ENCODE measurements at regions not wholly inside any gene's neighbourhood (a gene's known extent, or its start where the extent isn't known, plus 50 kb on each side); places are given as distances from the start of the nearest gene placed in this dataset.

- no peaks in the 10 kb centered on the region for H3K4me1 ChIP-seq (ENCODE audit: control extremely low read depth in 1 of 4, control insufficient read depth in 4 of 4, insufficient read depth in 4 of 4, low read length in 3 of 4)
- H3K9me3 ChIP-seq (ENCODE audit: control extremely low read depth in 1 of 5, control insufficient read depth in 4 of 5, insufficient read depth in 2 of 5, low read depth in 1 of 5, low read length in 4 of 5), result no peaks in the 10 kb centered on the region
- POLR2A ChIA-PET, result no interaction called here
- no peak overlapping the region for H3K4me3 ChIP-seq (ENCODE audit: control insufficient read depth in 1 of 7, extremely low read depth in 1 of 7, insufficient read depth in 4 of 7, low read depth in 2 of 7, low read length in 6 of 7)
- WGBS (ENCODE audit: insufficient coverage), result 100% methylated on average over 1 of the region's 1 CpG
- H3K36me3 ChIP-seq (ENCODE audit: control insufficient read depth in 4 of 4, insufficient read depth in 4 of 4, low read length in 3 of 4), result no peaks in the 10 kb centered on the region
- no peak overlapping the region for H3K27ac ChIP-seq (ENCODE audit: insufficient read depth in 1 of 2, low read depth in 1 of 2, low read length in 2 of 2, poor library complexity in 1 of 2, severe bottlenecking in 2 of 2)
- CTCF ChIA-PET, result no interaction called here
- no peak for DNase-seq
- no peaks in the 10 kb centered on the region for H3K27me3 ChIP-seq (replicated peaks in 2 of 5; ENCODE audit: control insufficient read depth in 4 of 5, insufficient read depth in 5 of 5, low read length in 4 of 5)
Measured at GRCh38 chr4:30641345-30641744, 78.8 kb upstream of the PCDH7 start.

- Histone ChIP-seq H3K27me3 (replicated peaks in 2 of 5; ENCODE audit: control insufficient read depth in 4 of 5, insufficient read depth in 5 of 5, low read length in 4 of 5) (no peaks in the 10 kb centered on the region), H3K4me1 (ENCODE audit: control extremely low read depth in 1 of 4, control insufficient read depth in 4 of 4, insufficient read depth in 4 of 4, low read length in 3 of 4) (no peaks in the 10 kb centered on the region), H3K9me3 (ENCODE audit: control extremely low read depth in 1 of 5, control insufficient read depth in 4 of 5, insufficient read depth in 2 of 5, low read depth in 1 of 5, low read length in 4 of 5) (no peaks in the 10 kb centered on the region), H3K27ac (ENCODE audit: insufficient read depth in 1 of 2, low read depth in 1 of 2, low read length in 2 of 2, poor library complexity in 1 of 2, severe bottlenecking in 2 of 2) (no peak overlapping the region), H3K4me3 (ENCODE audit: control insufficient read depth in 1 of 7, extremely low read depth in 1 of 7, insufficient read depth in 4 of 7, low read depth in 2 of 7, low read length in 6 of 7) (no peak overlapping the region), H3K36me3 (ENCODE audit: control insufficient read depth in 4 of 4, insufficient read depth in 4 of 4, low read length in 3 of 4) (no peaks in the 10 kb centered on the region)
- WGBS (ENCODE audit: insufficient coverage), result no CpG with 5 or more reads among the region's 1 CpG
- CTCF ChIA-PET, result no interaction called here
- POLR2A ChIA-PET, result no interaction called here
- no peak for DNase-seq
Measured at GRCh38 chr4:30642567-30642966, 77.6 kb upstream of the PCDH7 start.

GRCh38 chr4:30653291-30653690 is 66.9 kb upstream of the PCDH7 start:
- Histone ChIP-seq H3K27me3 (replicated peaks in 2 of 5; ENCODE audit: control insufficient read depth in 4 of 5, insufficient read depth in 5 of 5, low read length in 4 of 5) (no peaks in the 10 kb centered on the region), H3K27ac (ENCODE audit: insufficient read depth in 1 of 2, low read depth in 1 of 2, low read length in 2 of 2, poor library complexity in 1 of 2, severe bottlenecking in 2 of 2) (no peak overlapping the region), H3K9me3 (ENCODE audit: control extremely low read depth in 1 of 5, control insufficient read depth in 4 of 5, insufficient read depth in 2 of 5, low read depth in 1 of 5, low read length in 4 of 5) (no peaks in the 10 kb centered on the region), H3K4me3 (ENCODE audit: control insufficient read depth in 1 of 7, extremely low read depth in 1 of 7, insufficient read depth in 4 of 7, low read depth in 2 of 7, low read length in 6 of 7) (no peak overlapping the region), H3K36me3 (ENCODE audit: control insufficient read depth in 4 of 4, insufficient read depth in 4 of 4, low read length in 3 of 4) (no peaks in the 10 kb centered on the region), H3K4me1 (ENCODE audit: control extremely low read depth in 1 of 4, control insufficient read depth in 4 of 4, insufficient read depth in 4 of 4, low read length in 3 of 4) (no peaks in the 10 kb centered on the region)
- no peak for DNase-seq
- CTCF ChIA-PET, result no interaction called here
- no CpG with 5 or more reads among the region's 1 CpG for WGBS (ENCODE audit: insufficient coverage)
- POLR2A ChIA-PET, result no interaction called here

- ChIA-PET CTCF (no interaction called here), POLR2A (no interaction called here)
- H3K27ac ChIP-seq (ENCODE audit: insufficient read depth in 1 of 2, low read depth in 1 of 2, low read length in 2 of 2, poor library complexity in 1 of 2, severe bottlenecking in 2 of 2), result no peak overlapping the region
- no peaks in the 10 kb centered on the region for H3K36me3 ChIP-seq (ENCODE audit: control insufficient read depth in 4 of 4, insufficient read depth in 4 of 4, low read length in 3 of 4)
- 100% methylated on average over 3 of the region's 5 CpGs for WGBS (ENCODE audit: insufficient coverage)
- H3K4me3 ChIP-seq (ENCODE audit: control insufficient read depth in 1 of 7, extremely low read depth in 1 of 7, insufficient read depth in 4 of 7, low read depth in 2 of 7, low read length in 6 of 7), result no peak overlapping the region
- no peaks in the 10 kb centered on the region for H3K9me3 ChIP-seq (ENCODE audit: control extremely low read depth in 1 of 5, control insufficient read depth in 4 of 5, insufficient read depth in 2 of 5, low read depth in 1 of 5, low read length in 4 of 5)
- H3K4me1 ChIP-seq (ENCODE audit: control extremely low read depth in 1 of 4, control insufficient read depth in 4 of 4, insufficient read depth in 4 of 4, low read length in 3 of 4), result no peaks in the 10 kb centered on the region
- H3K27me3 ChIP-seq (replicated peaks in 2 of 5; ENCODE audit: control insufficient read depth in 4 of 5, insufficient read depth in 5 of 5, low read length in 4 of 5), result no peaks in the 10 kb centered on the region
- no peak for DNase-seq
Measured at GRCh38 chr4:30656828-30657227, 63.3 kb upstream of the PCDH7 start.

GRCh38 chr4:30667919-30668318 is 52.2 kb upstream of the PCDH7 start:
- no peak for DNase-seq
- Histone ChIP-seq H3K27me3 (replicated peaks in 2 of 5; ENCODE audit: control insufficient read depth in 4 of 5, insufficient read depth in 5 of 5, low read length in 4 of 5) (no peaks in the 10 kb centered on the region), H3K4me1 (ENCODE audit: control extremely low read depth in 1 of 4, control insufficient read depth in 4 of 4, insufficient read depth in 4 of 4, low read length in 3 of 4) (no peaks in the 10 kb centered on the region), H3K4me3 (ENCODE audit: control insufficient read depth in 1 of 7, extremely low read depth in 1 of 7, insufficient read depth in 4 of 7, low read depth in 2 of 7, low read length in 6 of 7) (no peak overlapping the region), H3K27ac (ENCODE audit: insufficient read depth in 1 of 2, low read depth in 1 of 2, low read length in 2 of 2, poor library complexity in 1 of 2, severe bottlenecking in 2 of 2) (no peak overlapping the region), H3K36me3 (ENCODE audit: control insufficient read depth in 4 of 4, insufficient read depth in 4 of 4, low read length in 3 of 4) (no peaks in the 10 kb centered on the region), H3K9me3 (ENCODE audit: control extremely low read depth in 1 of 5, control insufficient read depth in 4 of 5, insufficient read depth in 2 of 5, low read depth in 1 of 5, low read length in 4 of 5) (no peaks in the 10 kb centered on the region)
- ChIA-PET POLR2A (no interaction called here), CTCF (no interaction called here)
- 100% methylated on average over 1 of the region's 3 CpGs for WGBS (ENCODE audit: insufficient coverage)

- ChIA-PET POLR2A (no interaction called here), CTCF (no interaction called here)
- Histone ChIP-seq H3K9me3 (ENCODE audit: control extremely low read depth in 1 of 5, control insufficient read depth in 4 of 5, insufficient read depth in 2 of 5, low read depth in 1 of 5, low read length in 4 of 5) (no peaks in the 10 kb centered on the region), H3K4me3 (ENCODE audit: control insufficient read depth in 1 of 7, extremely low read depth in 1 of 7, insufficient read depth in 4 of 7, low read depth in 2 of 7, low read length in 6 of 7) (no peak overlapping the region), H3K36me3 (ENCODE audit: control insufficient read depth in 4 of 4, insufficient read depth in 4 of 4, low read length in 3 of 4) (no peaks in the 10 kb centered on the region), H3K27ac (ENCODE audit: insufficient read depth in 1 of 2, low read depth in 1 of 2, low read length in 2 of 2, poor library complexity in 1 of 2, severe bottlenecking in 2 of 2) (no peak overlapping the region), H3K4me1 (ENCODE audit: control extremely low read depth in 1 of 4, control insufficient read depth in 4 of 4, insufficient read depth in 4 of 4, low read length in 3 of 4) (no peaks in the 10 kb centered on the region), H3K27me3 (replicated peaks in 2 of 5; ENCODE audit: control insufficient read depth in 4 of 5, insufficient read depth in 5 of 5, low read length in 4 of 5) (no peaks in the 10 kb centered on the region)
- 97% methylated on average over 3 of the region's 3 CpGs for WGBS (ENCODE audit: insufficient coverage)
- DNase-seq, result no peak
Measured at GRCh38 chr4:30670206-30670605, 50.0 kb upstream of the PCDH7 start.
